ENCODE measurements at regions not wholly inside any gene's neighbourhood (a gene's known extent, or its start where the extent isn't known, plus 50 kb on each side); places are given as distances from the start of the nearest gene placed in this dataset.

DNA sequence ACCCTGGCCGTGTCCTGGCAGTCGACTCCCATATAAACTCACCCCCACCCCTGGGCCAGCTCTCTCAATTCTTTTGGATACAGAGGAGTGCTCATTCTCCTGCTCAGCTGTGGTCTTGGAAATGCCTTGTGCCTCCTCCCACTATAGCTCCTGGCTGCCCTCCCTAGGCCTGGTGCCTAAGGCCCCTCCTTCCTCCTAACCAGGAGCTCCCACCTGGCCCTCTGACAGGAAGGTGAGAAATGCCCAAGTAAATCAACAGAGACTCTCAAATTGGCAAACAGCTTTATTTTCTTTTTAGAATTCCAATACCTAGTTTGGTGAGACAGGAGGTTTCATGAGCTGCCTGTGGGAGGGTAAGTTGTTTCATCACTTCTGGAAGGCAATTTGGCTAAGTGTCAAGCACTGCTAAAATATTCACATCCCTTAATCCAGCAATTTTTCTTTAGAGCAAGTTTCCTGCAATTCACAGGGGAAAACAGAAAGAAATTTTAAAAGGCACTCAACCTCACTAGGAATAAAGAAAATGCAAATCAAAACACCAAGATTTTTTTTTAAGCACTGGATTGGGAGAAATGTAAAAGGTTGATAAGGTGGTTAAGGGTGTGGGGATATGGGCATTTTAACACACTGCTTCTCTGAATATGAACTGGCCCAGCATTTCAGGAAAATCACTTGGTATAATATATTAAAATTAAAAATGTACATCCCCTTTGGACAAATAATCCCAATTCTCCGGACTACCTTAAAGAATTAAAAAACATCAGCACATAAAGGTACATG lies 209.7 kb upstream of the ARHGAP20 start:
- H2BK20ac ChIP-seq (ENCODE audit: low read depth, low read length, poor library complexity, severe bottlenecking) = no peak overlapping the region
- H3K9me3 ChIP-seq (ENCODE audit: control insufficient read depth, low read depth, low read length) = no peaks in the 10 kb centered on the region
- no peak overlapping the region for H3K23ac ChIP-seq (ENCODE audit: insufficient read length, low read depth, low read length)
- no peak overlapping the region for H3K4me3 Mint-ChIP-seq
- H2AK5ac ChIP-seq (ENCODE audit: insufficient read length, low read length) = no peak overlapping the region
- no peaks in the 10 kb centered on the region; the same call in 1 of the 2 replicates for H3K27me3 Mint-ChIP-seq (ENCODE audit: low read depth)
- no peak overlapping the region for H3K9ac ChIP-seq (ENCODE audit: extremely low read depth, insufficient read length, low read length)
- H3K4ac ChIP-seq (ENCODE audit: low read depth, low read length) = no peak overlapping the region
- no peaks in the 10 kb centered on the region for H3K4me1 Mint-ChIP-seq
- no peak overlapping the region for H4K5ac ChIP-seq (ENCODE audit: insufficient read length, low read depth, low read length)
- no peaks in the 10 kb centered on the region for H3K27me3 ChIP-seq (ENCODE audit: insufficient read depth, low read length)
- no peak overlapping the region for H4K8ac ChIP-seq (replicated peaks; ENCODE audit: insufficient read length, low read depth, low read length)
- H3K4me2 ChIP-seq (ENCODE audit: insufficient read depth, insufficient read length, low read length) = no peak overlapping the region
- no peak overlapping the region for H3K14ac ChIP-seq (ENCODE audit: insufficient read depth, low read length)
- no peaks in the 10 kb centered on the region for H3K4me1 ChIP-seq (ENCODE audit: insufficient read depth, low read length)
- no peak overlapping the region; a peak in 1 of 7 replicates for H3K27ac Mint-ChIP-seq
- H3T11ph ChIP-seq (ENCODE audit: low read length) = no peak overlapping the region
- DNase-seq = peak; percentile 44
- TF ChIP-seq, protein P1, sequence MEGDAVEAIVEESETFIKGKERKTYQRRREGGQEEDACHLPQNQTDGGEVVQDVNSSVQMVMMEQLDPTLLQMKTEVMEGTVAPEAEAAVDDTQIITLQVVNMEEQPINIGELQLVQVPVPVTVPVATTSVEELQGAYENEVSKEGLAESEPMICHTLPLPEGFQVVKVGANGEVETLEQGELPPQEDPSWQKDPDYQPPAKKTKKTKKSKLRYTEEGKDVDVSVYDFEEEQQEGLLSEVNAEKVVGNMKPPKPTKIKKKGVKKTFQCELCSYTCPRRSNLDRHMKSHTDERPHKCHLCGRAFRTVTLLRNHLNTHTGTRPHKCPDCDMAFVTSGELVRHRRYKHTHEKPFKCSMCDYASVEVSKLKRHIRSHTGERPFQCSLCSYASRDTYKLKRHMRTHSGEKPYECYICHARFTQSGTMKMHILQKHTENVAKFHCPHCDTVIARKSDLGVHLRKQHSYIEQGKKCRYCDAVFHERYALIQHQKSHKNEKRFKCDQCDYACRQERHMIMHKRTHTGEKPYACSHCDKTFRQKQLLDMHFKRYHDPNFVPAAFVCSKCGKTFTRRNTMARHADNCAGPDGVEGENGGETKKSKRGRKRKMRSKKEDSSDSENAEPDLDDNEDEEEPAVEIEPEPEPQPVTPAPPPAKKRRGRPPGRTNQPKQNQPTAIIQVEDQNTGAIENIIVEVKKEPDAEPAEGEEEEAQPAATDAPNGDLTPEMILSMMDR (conservative IDR thresholded peaks at IDR 0.05) = no peak
- H2BK12ac ChIP-seq (ENCODE audit: insufficient read length, low read depth, low read length) = no peak overlapping the region
- no peak overlapping the region for H2BK120ac ChIP-seq (ENCODE audit: low read depth, low read length, poor library complexity, severe bottlenecking)
- no peak overlapping the region for H4K91ac ChIP-seq (ENCODE audit: insufficient read length, low read depth, low read length)
- no peaks in the 10 kb centered on the region for H3K79me2 ChIP-seq (ENCODE audit: insufficient read depth, low read length)
- H2BK5ac ChIP-seq (ENCODE audit: insufficient read length, low read length) = no peak overlapping the region
- no CpG with 5 or more reads among the region's 3 CpGs for WGBS (ENCODE audit: extremely low coverage, insufficient read length, low lambda C conversion rate)
- no peak overlapping the region for H3K18ac ChIP-seq (ENCODE audit: insufficient read length, low read depth, low read length)
- no peak overlapping the region for H2AFZ ChIP-seq (ENCODE audit: low read length)
- H4K20me1 ChIP-seq (ENCODE audit: control insufficient read depth, insufficient read depth, insufficient read length) = no peaks in the 10 kb centered on the region
- no peak overlapping the region for H3K56ac ChIP-seq (ENCODE audit: insufficient read length, low read depth, low read length)
- no peaks in the 10 kb centered on the region for H3K23me2 ChIP-seq (ENCODE audit: insufficient read length, low read depth, low read length, poor library complexity, severe bottlenecking)
- H3K27ac ChIP-seq (ENCODE audit: insufficient read length, low read depth, low read length) = no peak overlapping the region
- peaks cover 0 to 11% of the 10 kb centered on the region in 2 experiments; a peak in 2 of 5 replicates for H3K9me3 Mint-ChIP-seq
- H2BK15ac ChIP-seq (ENCODE audit: low read depth, low read length) = no peak overlapping the region
- H3K79me1 ChIP-seq (ENCODE audit: insufficient read depth, low read depth, low read length, poor library complexity, severe bottlenecking) = no peaks in the 10 kb centered on the region
- H3K36me3 Mint-ChIP-seq (ENCODE audit: insufficient read depth in 1 of 3, low read depth in 3 of 3) = no peaks in the 10 kb centered on the region; a peak in 2 of 7 replicates
